ENCODE measurements at regions not wholly inside any gene's neighbourhood (a gene's known extent, or its start where the extent isn't known, plus 50 kb on each side); places are given as distances from the start of the nearest gene placed in this dataset.

GRCh38 chr4:82071951-82072350 lies 301.8 kb downstream of the HNRNPD start:
- Histone ChIP-seq H3K27ac (ENCODE audit: low read depth, low read length) (no peak overlapping the region), H3K27me3 (ENCODE audit: control insufficient read depth, insufficient read depth, low read length) (no peaks in the 10 kb centered on the region), H3K4me1 (ENCODE audit: control insufficient read depth, insufficient read depth, low read length) (no peaks in the 10 kb centered on the region), H3K9me3 (ENCODE audit: control insufficient read depth, insufficient read depth, low read length) (no peaks in the 10 kb centered on the region), H3K36me3 (ENCODE audit: control insufficient read depth, insufficient read depth, low read length) (no peaks in the 10 kb centered on the region), H3K4me3 (ENCODE audit: low read depth, low read length) (no peak overlapping the region)
- peak in 1 of 6 donors; percentile 10 for DNase-seq (ENCODE audit: low read depth in 4 of 6, low spot score in 6 of 6)

GRCh38 chr4:82069883-82070638 lies 303.7 kb downstream of the HNRNPD start:
- H3K4me3 ChIP-seq (ENCODE audit: low read depth, low read length) = no peak overlapping the region
- H3K27ac ChIP-seq (ENCODE audit: low read depth, low read length) = no peak overlapping the region
- DNase-seq (ENCODE audit: low read depth in 4 of 6, low spot score in 6 of 6) = peak in 1 of 6 donors; percentile 71
- H3K36me3 ChIP-seq (ENCODE audit: control insufficient read depth, insufficient read depth, low read length) = no peaks in the 10 kb centered on the region
- no peaks in the 10 kb centered on the region for H3K27me3 ChIP-seq (ENCODE audit: control insufficient read depth, insufficient read depth, low read length)
- no peaks in the 10 kb centered on the region for H3K4me1 ChIP-seq (ENCODE audit: control insufficient read depth, insufficient read depth, low read length)
- no peaks in the 10 kb centered on the region for H3K9me3 ChIP-seq (ENCODE audit: control insufficient read depth, insufficient read depth, low read length)
- WGBS (ENCODE audit: insufficient coverage) = 70% methylated on average over 2 of the region's 4 CpGs

- Histone ChIP-seq H3K36me3 (ENCODE audit: control insufficient read depth, insufficient read depth, low read length) (no peaks in the 10 kb centered on the region), H3K4me1 (ENCODE audit: control insufficient read depth, insufficient read depth, low read length) (no peaks in the 10 kb centered on the region), H3K4me3 (ENCODE audit: low read depth, low read length) (no peak overlapping the region), H3K9me3 (ENCODE audit: control insufficient read depth, insufficient read depth, low read length) (no peaks in the 10 kb centered on the region), H3K27ac (ENCODE audit: low read depth, low read length) (no peak overlapping the region), H3K27me3 (ENCODE audit: control insufficient read depth, insufficient read depth, low read length) (no peaks in the 10 kb centered on the region)
- DNase-seq (ENCODE audit: low read depth in 4 of 6, low spot score in 6 of 6) = no peak
- 100% methylated on average over 1 of the region's 1 CpG for WGBS (ENCODE audit: insufficient coverage)
These were observed 310.8 kb downstream of the HNRNPD start for GRCh38 chr4:82063017-82063416.

- Histone ChIP-seq H3K27ac (ENCODE audit: low read depth, low read length) (no peak overlapping the region), H3K4me3 (ENCODE audit: low read depth, low read length) (no peak overlapping the region), H3K4me1 (ENCODE audit: control insufficient read depth, insufficient read depth, low read length) (no peaks in the 10 kb centered on the region), H3K9me3 (ENCODE audit: control insufficient read depth, insufficient read depth, low read length) (no peaks in the 10 kb centered on the region), H3K36me3 (ENCODE audit: control insufficient read depth, insufficient read depth, low read length) (no peaks in the 10 kb centered on the region), H3K27me3 (ENCODE audit: control insufficient read depth, insufficient read depth, low read length) (no peaks in the 10 kb centered on the region)
- no CpG with 5 or more reads among the region's 1 CpG for WGBS (ENCODE audit: insufficient coverage)
- no peak for DNase-seq (ENCODE audit: low read depth in 4 of 6, low spot score in 6 of 6)
These were observed 315.7 kb downstream of the HNRNPD start for GRCh38 chr4:82057990-82058544.

- H3K36me3 ChIP-seq (ENCODE audit: control insufficient read depth, insufficient read depth, low read length) = no peaks in the 10 kb centered on the region
- no peak for DNase-seq (ENCODE audit: low read depth in 4 of 6, low spot score in 6 of 6)
- H3K27me3 ChIP-seq (ENCODE audit: control insufficient read depth, insufficient read depth, low read length) = no peaks in the 10 kb centered on the region
- H3K9me3 ChIP-seq (ENCODE audit: control insufficient read depth, insufficient read depth, low read length) = no peaks in the 10 kb centered on the region
- H3K4me3 ChIP-seq (ENCODE audit: low read depth, low read length) = no peak overlapping the region
- no peaks in the 10 kb centered on the region for H3K4me1 ChIP-seq (ENCODE audit: control insufficient read depth, insufficient read depth, low read length)
- 100% methylated on average over 1 of the region's 1 CpG for WGBS (ENCODE audit: insufficient coverage)
- no peak overlapping the region for H3K27ac ChIP-seq (ENCODE audit: low read depth, low read length)
These were observed 318.6 kb downstream of the HNRNPD start for GRCh38 chr4:82055156-82055555.

- H3K27me3 ChIP-seq (ENCODE audit: control insufficient read depth, insufficient read depth, low read length) = no peaks in the 10 kb centered on the region
- no peaks in the 10 kb centered on the region for H3K36me3 ChIP-seq (ENCODE audit: control insufficient read depth, insufficient read depth, low read length)
- H3K4me3 ChIP-seq (ENCODE audit: low read depth, low read length) = no peak overlapping the region
- no peaks in the 10 kb centered on the region for H3K4me1 ChIP-seq (ENCODE audit: control insufficient read depth, insufficient read depth, low read length)
- peak in 2 of 6 donors; percentile 32 to 64 for DNase-seq (ENCODE audit: low read depth in 4 of 6, low spot score in 6 of 6)
- 32% methylated on average over 2 of the region's 2 CpGs for WGBS (ENCODE audit: insufficient coverage)
- no peaks in the 10 kb centered on the region for H3K9me3 ChIP-seq (ENCODE audit: control insufficient read depth, insufficient read depth, low read length)
- no peak overlapping the region for H3K27ac ChIP-seq (ENCODE audit: low read depth, low read length)
These were observed 320.4 kb downstream of the HNRNPD start for GRCh38 chr4:82053396-82053795.

- Histone ChIP-seq H3K27ac (ENCODE audit: low read depth, low read length) (no peak overlapping the region), H3K4me1 (ENCODE audit: control insufficient read depth, insufficient read depth, low read length) (no peaks in the 10 kb centered on the region), H3K27me3 (ENCODE audit: control insufficient read depth, insufficient read depth, low read length) (no peaks in the 10 kb centered on the region), H3K36me3 (ENCODE audit: control insufficient read depth, insufficient read depth, low read length) (no peaks in the 10 kb centered on the region), H3K4me3 (ENCODE audit: low read depth, low read length) (no peak overlapping the region), H3K9me3 (ENCODE audit: control insufficient read depth, insufficient read depth, low read length) (no peaks in the 10 kb centered on the region)
- WGBS (ENCODE audit: insufficient coverage) = no CpG with 5 or more reads among the region's 2 CpGs
- DNase-seq (ENCODE audit: low read depth in 4 of 6, low spot score in 6 of 6) = no peak
These were observed 323.0 kb downstream of the HNRNPD start for GRCh38 chr4:82050796-82051195.

- Histone ChIP-seq H3K4me3 (ENCODE audit: low read depth, low read length) (no peak overlapping the region), H3K4me1 (ENCODE audit: control insufficient read depth, insufficient read depth, low read length) (peaks cover 8% of the 10 kb centered on the region), H3K27me3 (ENCODE audit: control insufficient read depth, insufficient read depth, low read length) (no peaks in the 10 kb centered on the region), H3K9me3 (ENCODE audit: control insufficient read depth, insufficient read depth, low read length) (no peaks in the 10 kb centered on the region), H3K36me3 (ENCODE audit: control insufficient read depth, insufficient read depth, low read length) (no peaks in the 10 kb centered on the region), H3K27ac (ENCODE audit: low read depth, low read length) (no peak overlapping the region)
- no peak for DNase-seq (ENCODE audit: low read depth in 4 of 6, low spot score in 6 of 6)
- WGBS (ENCODE audit: insufficient coverage) = no CpG with 5 or more reads among the region's 1 CpG
These were observed 324.5 kb downstream of the HNRNPD start for GRCh38 chr4:82049294-82049693.

GRCh38 chr4:82047731-82048130 lies 326.1 kb downstream of the HNRNPD start:
- Histone ChIP-seq H3K27ac (ENCODE audit: low read depth, low read length) (no peak overlapping the region), H3K27me3 (ENCODE audit: control insufficient read depth, insufficient read depth, low read length) (peaks cover 3% of the 10 kb centered on the region), H3K4me3 (ENCODE audit: low read depth, low read length) (no peak overlapping the region), H3K4me1 (ENCODE audit: control insufficient read depth, insufficient read depth, low read length) (peaks cover 17% of the 10 kb centered on the region), H3K36me3 (ENCODE audit: control insufficient read depth, insufficient read depth, low read length) (no peaks in the 10 kb centered on the region), H3K9me3 (ENCODE audit: control insufficient read depth, insufficient read depth, low read length) (no peaks in the 10 kb centered on the region)
- WGBS (ENCODE audit: insufficient coverage) = no CpG with 5 or more reads among the region's 1 CpG
- DNase-seq (ENCODE audit: low read depth in 4 of 6, low spot score in 6 of 6) = no peak

- H3K27me3 ChIP-seq (ENCODE audit: control insufficient read depth, insufficient read depth, low read length) = peaks cover 3% of the 10 kb centered on the region
These were observed 327.0 kb downstream of the HNRNPD start for GRCh38 chr4:82046796-82047195.

More at GRCh38 chr4:82046796-82047195, 327.0 kb downstream of the HNRNPD start:
- Histone ChIP-seq H3K36me3 (ENCODE audit: control insufficient read depth, insufficient read depth, low read length) (no peaks in the 10 kb centered on the region), H3K4me3 (ENCODE audit: low read depth, low read length) (no peak overlapping the region), H3K27ac (ENCODE audit: low read depth, low read length) (no peak overlapping the region), H3K4me1 (ENCODE audit: control insufficient read depth, insufficient read depth, low read length) (peaks cover 17% of the 10 kb centered on the region), H3K9me3 (ENCODE audit: control insufficient read depth, insufficient read depth, low read length) (no peaks in the 10 kb centered on the region)
- no peak for DNase-seq (ENCODE audit: low read depth in 4 of 6, low spot score in 6 of 6)
- 100% methylated on average over 1 of the region's 2 CpGs for WGBS (ENCODE audit: insufficient coverage)

All from spinal cord (tissue), 9 donors.